Cardiac fibroblast (primary cell): ENCODE measurements at regions not wholly inside any gene's neighbourhood (a gene's known extent, or its start where the extent isn't known, plus 50 kb on each side); places are given as distances from the start of the nearest gene placed in this dataset.
"Not testable (repeated sequence)": the region's sequence is repeated elsewhere in the genome, so short reads cannot be mapped to it uniquely, and the experiment has no call there.

Source experiments
- DNase-seq, 2 donors: peaks; one replicate each; pipeline versions ENCODE4 v3.0.0 to v3.0.0-alpha.2; 2010; ENCODE audit warnings: low read depth in 2 of 2
- H3K4me3 ChIP-seq, 2 donors: replicated peaks in 1 of 2; 1 replicate in 1 of 2; 2 replicates in 1 of 2; pipeline ENCODE4 v1.5.1; 2011; ENCODE audit warnings: low read depth in 2 of 2, low read length in 2 of 2, mild to moderate bottlenecking in 2 of 2, moderate library complexity in 1 of 2
- TF ChIP-seq, protein P1 (sequence below): IDR thresholded peaks from one replicate; pipeline ENCODE4 v1.5.1; 2011; ENCODE audit warnings: low read depth, mild to moderate bottlenecking, low read length, inconsistent platforms

DNA sequence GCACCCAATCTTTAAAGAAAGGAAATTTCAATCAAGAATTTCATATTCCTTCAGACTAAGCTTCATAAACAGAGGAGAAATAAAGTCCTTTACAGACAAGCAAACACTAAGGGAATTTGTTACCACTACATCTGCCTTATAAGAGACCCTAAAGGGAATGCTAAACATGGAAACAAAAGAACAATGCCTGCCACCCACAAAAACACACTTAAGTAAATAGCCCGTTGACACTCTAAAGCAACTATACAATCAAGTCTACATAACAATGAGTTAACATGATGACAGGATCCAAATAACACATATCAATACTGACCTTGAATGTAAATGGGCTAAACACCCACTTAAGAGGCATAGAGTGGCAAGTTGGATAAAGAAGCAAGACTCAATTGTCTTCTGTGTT, 1056.9 kb upstream of the ATXN8OS start:
- no peak overlapping the region for H3K4me3 ChIP-seq
- DNase-seq, result no peak
- TF ChIP-seq, protein P1, sequence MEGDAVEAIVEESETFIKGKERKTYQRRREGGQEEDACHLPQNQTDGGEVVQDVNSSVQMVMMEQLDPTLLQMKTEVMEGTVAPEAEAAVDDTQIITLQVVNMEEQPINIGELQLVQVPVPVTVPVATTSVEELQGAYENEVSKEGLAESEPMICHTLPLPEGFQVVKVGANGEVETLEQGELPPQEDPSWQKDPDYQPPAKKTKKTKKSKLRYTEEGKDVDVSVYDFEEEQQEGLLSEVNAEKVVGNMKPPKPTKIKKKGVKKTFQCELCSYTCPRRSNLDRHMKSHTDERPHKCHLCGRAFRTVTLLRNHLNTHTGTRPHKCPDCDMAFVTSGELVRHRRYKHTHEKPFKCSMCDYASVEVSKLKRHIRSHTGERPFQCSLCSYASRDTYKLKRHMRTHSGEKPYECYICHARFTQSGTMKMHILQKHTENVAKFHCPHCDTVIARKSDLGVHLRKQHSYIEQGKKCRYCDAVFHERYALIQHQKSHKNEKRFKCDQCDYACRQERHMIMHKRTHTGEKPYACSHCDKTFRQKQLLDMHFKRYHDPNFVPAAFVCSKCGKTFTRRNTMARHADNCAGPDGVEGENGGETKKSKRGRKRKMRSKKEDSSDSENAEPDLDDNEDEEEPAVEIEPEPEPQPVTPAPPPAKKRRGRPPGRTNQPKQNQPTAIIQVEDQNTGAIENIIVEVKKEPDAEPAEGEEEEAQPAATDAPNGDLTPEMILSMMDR, result no peak

GRCh38 chr13:69044629-69045028, 1063.0 kb upstream of the ATXN8OS start:
- TF ChIP-seq, protein P1, result no peak
- DNase-seq, result no peak
- no peak overlapping the region for H3K4me3 ChIP-seq

GRCh38 chr13:69040898-69041297, 1066.7 kb upstream of the ATXN8OS start:
- TF ChIP-seq, protein P1, result no peak
- DNase-seq, result no peak
- no peak overlapping the region for H3K4me3 ChIP-seq

DNA sequence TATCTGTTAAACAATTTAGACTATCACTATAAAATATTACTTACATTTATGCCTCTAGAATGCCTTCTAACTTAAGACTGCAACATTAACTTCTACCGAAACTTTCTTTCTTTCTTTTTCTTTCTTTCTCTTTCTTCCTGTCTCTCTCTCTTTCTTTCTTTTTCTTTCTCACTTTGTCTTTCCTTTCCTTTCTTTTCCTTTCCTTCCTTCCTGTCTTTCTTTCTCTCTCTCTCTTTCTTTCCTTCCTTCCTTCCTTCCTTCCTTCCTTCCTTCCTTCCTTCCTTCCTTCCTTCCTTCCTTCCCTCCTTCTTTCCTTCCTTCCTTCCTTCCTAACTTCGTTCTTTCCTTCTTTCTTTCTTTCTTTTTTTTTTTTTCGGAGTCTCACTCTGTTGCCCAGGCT, 1071.9 kb upstream of the ATXN8OS start:
- TF ChIP-seq, protein P1, result no peak
- no peak for DNase-seq
- no peak overlapping the region for H3K4me3 ChIP-seq

GRCh38 chr13:69028936-69029335, 1078.7 kb upstream of the ATXN8OS start:
- TF ChIP-seq, protein P1, result no peak
- no peak for DNase-seq
- H3K4me3 ChIP-seq, result no peak overlapping the region

- TF ChIP-seq, protein P1, result no peak
- DNase-seq, result no peak
- H3K4me3 ChIP-seq, result no peak overlapping the region
These were observed 1087.5 kb upstream of the ATXN8OS start for GRCh38 chr13:69020120-69020519.

GRCh38 chr13:69018173-69018572, 1089.5 kb upstream of the ATXN8OS start:
- H3K4me3 ChIP-seq, DNase-seq: not testable (repeated sequence)

DNA sequence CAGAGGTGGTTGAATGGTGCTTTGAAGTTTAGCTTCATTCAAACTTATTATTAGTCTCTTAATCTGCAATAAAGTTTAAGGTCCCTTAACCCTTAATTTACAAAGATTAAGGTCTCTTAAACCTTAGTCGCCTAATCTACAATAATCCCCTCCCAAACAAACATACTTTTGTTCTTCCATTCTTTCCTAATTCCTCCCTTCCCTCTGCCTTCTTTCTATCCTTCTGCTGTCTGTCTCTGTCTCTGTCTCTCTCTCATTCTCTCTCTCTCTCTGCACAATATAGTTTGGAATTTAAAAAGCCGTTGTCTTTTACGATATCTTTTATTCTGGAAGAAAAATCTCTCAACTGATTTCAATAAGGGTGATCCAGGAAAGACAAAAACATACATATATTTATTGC, 1096.8 kb upstream of the ATXN8OS start:
- no peak for DNase-seq
- no peak overlapping the region for H3K4me3 ChIP-seq
- TF ChIP-seq, protein P1, result no peak
